ENCODE measurements at regions not wholly inside any gene's neighbourhood (a gene's known extent, or its start where the extent isn't known, plus 50 kb on each side); places are given as distances from the start of the nearest gene placed in this dataset.

DNA sequence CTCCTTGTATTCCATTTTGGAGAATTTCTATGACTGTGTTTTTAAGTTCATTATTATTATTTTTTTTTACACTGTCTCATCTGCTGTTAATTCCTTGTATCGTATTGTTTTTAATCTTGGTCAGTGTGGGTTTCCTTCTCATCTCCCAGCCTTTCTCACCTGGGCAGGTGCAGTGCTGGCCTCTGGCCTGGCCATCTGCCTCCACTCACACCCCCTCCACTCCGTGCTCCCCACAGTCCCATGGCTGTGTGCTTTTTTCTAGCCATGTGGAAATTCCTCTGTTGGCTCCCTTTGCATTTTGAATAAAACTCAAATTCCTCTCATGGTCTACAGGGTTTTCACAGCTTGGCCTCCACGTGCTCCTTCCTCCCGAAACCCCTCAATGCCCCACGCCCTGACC lies 50.3 kb upstream of the LINC01488 start:
- no peaks in the 10 kb centered on the region for H3K9me3 ChIP-seq (ENCODE audit: control insufficient read depth in 3 of 3, low read length in 3 of 3)
- no peak overlapping the region for H3K9ac ChIP-seq (ENCODE audit: low read depth in 1 of 3, low read length in 3 of 3)
- H3K27ac ChIP-seq (ENCODE audit: low read depth, low read length): no peak overlapping the region
- no peak overlapping the region for H3K4me3 ChIP-seq (ENCODE audit: low read length in 3 of 3)
- H3K36me3 ChIP-seq (ENCODE audit: control insufficient read depth in 3 of 3, insufficient read depth in 3 of 3, low read length in 3 of 3): no peaks in the 10 kb centered on the region
- H3K27me3 ChIP-seq (ENCODE audit: control insufficient read depth in 3 of 3, insufficient read depth in 3 of 3, low read length in 3 of 3): peaks cover 11 to 24% (median 12%) of the 10 kb centered on the region in 3 donors
- no peaks in the 10 kb centered on the region for H3K4me1 ChIP-seq (ENCODE audit: control insufficient read depth in 3 of 3, insufficient read depth in 3 of 3, low read length in 3 of 3)
